NT2/D1 (cell line): ENCODE measurements at regions not wholly inside any gene's neighbourhood (a gene's known extent, or its start where the extent isn't known, plus 50 kb on each side); places are given as distances from the start of the nearest gene placed in this dataset.
"Not testable (repeated sequence)": the region's sequence is repeated elsewhere in the genome, so short reads cannot be mapped to it uniquely, and the experiment has no call there.

Experiments
- DNase-seq: peaks from one replicate; pipeline ENCODE4 v3.0.0-alpha.2; 2011; ENCODE audit warnings: low read depth, low spot score
- H3K27me3 ChIP-seq: 2 replicates; pipeline ENCODE4 v1.6.0; 2011; ENCODE audit warnings: mild to moderate bottlenecking; ENCODE audit not compliant: insufficient read length, insufficient read depth
- H3K36me3 ChIP-seq: 2 replicates; pipeline ENCODE4 v1.6.1; 2011; ENCODE audit warnings: mild to moderate bottlenecking, low read length, mixed read lengths; ENCODE audit not compliant: insufficient read depth, insufficient read length
- H3K4me1 ChIP-seq: 2 replicates; pipeline ENCODE4 v1.5.1; 2011; ENCODE audit not compliant: insufficient read depth, insufficient read length
- H3K4me3 ChIP-seq: 2 replicates; pipeline ENCODE4 v1.5.1; 2011; ENCODE audit warnings: low read depth; ENCODE audit not compliant: insufficient read length
- H3K9ac ChIP-seq: 2 replicates; pipeline ENCODE4 v1.6.0; 2011; ENCODE audit warnings: low read depth; ENCODE audit not compliant: insufficient read length
- H3K9me3 ChIP-seq: 2 replicates; pipeline ENCODE4 v1.5.1; 2011; ENCODE audit warnings: mild to moderate bottlenecking, low read length; ENCODE audit not compliant: insufficient read depth
- SUZ12 ChIP-seq: IDR thresholded peaks from 2 replicates; pipeline ENCODE4 v1.6.1; 2011; ENCODE audit not compliant: insufficient read length, insufficient read depth; ENCODE audit errors: extremely low read depth
- YY1 ChIP-seq: IDR thresholded peaks from 2 replicates; pipeline ENCODE4 v1.6.1; 2011; ENCODE audit not compliant: insufficient read length, insufficient read depth
- ZNF274 ChIP-seq: IDR thresholded peaks from 2 replicates; pipeline ENCODE4 v1.6.1; 2011; ENCODE audit warnings: mild to moderate bottlenecking, low read depth, low read length

DNA sequence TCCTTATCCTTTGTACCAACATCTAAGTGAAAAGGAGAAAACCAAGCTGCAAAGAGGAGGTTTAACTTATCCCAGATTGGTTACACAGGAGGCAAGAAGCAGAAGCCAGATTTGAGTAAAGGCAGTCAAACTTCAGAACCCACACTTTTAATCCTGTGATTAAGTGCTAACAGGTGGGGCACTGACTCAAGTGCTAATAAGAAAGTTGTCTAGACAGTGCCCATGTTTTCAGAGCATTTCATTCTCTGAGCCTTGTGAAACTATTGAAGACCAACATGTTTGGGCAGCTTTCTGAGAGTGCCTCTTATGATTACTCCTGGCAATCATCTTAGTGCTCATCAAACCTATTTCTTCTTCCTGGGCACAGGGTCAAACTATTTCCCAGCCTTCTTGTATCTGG is 380.8 kb downstream of the KCNRG start:
- H3K9me3 ChIP-seq = no peaks in the 10 kb centered on the region
- no peak for TF ChIP-seq ZNF274
- TF ChIP-seq YY1 = no peak
- no peak for TF ChIP-seq SUZ12

DNA sequence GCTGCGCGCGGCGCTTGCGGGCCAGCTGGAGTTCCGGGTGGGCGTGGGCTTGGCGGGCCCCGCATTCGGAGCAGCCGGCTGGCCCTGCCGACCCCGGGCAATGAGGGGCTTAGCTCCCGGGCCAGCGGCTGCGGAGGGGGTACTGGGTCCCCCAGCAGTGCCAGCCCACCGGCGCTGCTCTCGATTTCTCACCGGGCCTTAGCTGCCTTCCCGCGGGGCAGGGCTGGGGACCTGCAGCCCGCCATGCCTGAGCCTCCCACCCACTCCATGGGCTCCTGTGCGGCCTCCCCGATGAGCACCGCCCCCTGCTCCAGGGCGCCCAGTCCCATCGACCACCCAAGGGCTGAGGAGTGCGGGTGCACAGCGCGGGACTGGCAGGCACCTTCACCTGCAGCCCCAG is 381.4 kb downstream of the KCNRG start:
- not testable (repeated sequence) for H3K4me3 ChIP-seq, DNase-seq, H3K9ac ChIP-seq, H3K27me3 ChIP-seq, H3K4me1 ChIP-seq, H3K9me3 ChIP-seq, H3K36me3 ChIP-seq

More for the DNA sequence above, 380.8 kb downstream of the KCNRG start:
- H3K27me3 ChIP-seq = no peaks in the 10 kb centered on the region
- H3K9ac ChIP-seq = no peak overlapping the region
- no peak overlapping the region for H3K4me3 ChIP-seq
- H3K36me3 ChIP-seq = no peaks in the 10 kb centered on the region
- no peak for DNase-seq
- H3K4me1 ChIP-seq = no peaks in the 10 kb centered on the region

DNA sequence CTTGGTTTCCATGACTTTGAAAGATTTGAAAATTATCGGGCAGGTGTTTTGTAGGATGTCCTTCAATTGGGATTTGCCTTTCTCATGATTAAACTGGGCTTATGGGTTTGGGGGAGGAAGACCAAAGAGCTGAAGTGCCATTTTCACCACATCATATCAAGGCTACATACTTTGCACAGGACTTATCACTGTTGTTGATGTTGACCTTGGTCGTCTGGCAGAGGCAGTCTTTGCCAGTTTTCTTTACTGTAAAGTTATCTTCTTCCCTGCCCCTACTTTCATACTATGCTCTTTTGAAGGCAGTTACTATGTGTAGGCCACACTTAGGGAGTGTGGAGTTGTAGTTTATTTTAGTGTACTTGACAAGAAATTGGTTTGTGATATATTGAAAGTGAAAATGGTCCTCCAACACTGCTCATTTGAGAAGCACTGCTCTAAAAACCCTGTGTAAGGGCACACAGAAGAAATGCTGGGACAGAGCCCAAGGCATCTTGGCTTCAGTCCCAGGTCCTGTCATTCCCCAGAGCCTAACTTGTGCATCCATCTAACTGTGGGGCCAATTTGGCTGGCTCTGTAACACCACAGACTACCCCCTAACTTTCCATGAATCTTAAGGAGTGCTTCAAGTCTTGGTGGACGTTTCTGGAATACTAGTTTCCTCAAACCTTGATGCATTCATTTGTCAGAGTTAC is 384.9 kb downstream of the KCNRG start:
- TF ChIP-seq SUZ12 (no peak), YY1 (no peak)
- Histone ChIP-seq H3K9me3 (no peaks in the 10 kb centered on the region), H3K27me3 (no peaks in the 10 kb centered on the region), H3K36me3 (no peaks in the 10 kb centered on the region), H3K9ac (no peak overlapping the region), H3K4me1 (no peaks in the 10 kb centered on the region), H3K4me3 (no peak overlapping the region)
- no peak for DNase-seq

DNA sequence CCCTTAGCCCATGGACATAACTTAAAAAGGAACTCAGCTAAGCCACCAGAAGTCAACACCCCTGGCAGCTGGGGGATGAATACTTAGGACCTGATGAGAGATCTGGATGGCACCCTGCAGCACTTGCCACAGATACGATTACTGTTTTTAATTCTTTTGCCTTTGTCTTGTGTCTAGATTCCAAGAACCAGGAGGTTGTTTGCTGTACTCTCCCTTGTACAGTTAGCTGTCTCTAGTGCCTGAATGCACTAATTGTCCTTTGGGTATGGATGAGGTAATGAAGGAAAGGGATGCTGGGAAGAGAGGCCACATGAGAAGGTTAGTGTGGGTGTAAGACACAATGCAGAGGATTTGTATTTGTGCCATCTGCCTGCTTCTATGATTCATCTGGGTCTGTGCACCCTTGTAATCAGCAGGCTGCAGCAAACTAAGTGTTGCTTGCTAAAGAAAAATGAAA is 385.8 kb downstream of the KCNRG start:
- no peaks in the 10 kb centered on the region for H3K36me3 ChIP-seq
- H3K9ac ChIP-seq = no peak overlapping the region
- H3K4me1 ChIP-seq = no peaks in the 10 kb centered on the region
- DNase-seq = no peak
- no peaks in the 10 kb centered on the region for H3K27me3 ChIP-seq
- H3K9me3 ChIP-seq = no peaks in the 10 kb centered on the region
- no peak for TF ChIP-seq ZNF274
- no peak for TF ChIP-seq YY1
- no peak for TF ChIP-seq SUZ12
- no peak overlapping the region for H3K4me3 ChIP-seq

DNA sequence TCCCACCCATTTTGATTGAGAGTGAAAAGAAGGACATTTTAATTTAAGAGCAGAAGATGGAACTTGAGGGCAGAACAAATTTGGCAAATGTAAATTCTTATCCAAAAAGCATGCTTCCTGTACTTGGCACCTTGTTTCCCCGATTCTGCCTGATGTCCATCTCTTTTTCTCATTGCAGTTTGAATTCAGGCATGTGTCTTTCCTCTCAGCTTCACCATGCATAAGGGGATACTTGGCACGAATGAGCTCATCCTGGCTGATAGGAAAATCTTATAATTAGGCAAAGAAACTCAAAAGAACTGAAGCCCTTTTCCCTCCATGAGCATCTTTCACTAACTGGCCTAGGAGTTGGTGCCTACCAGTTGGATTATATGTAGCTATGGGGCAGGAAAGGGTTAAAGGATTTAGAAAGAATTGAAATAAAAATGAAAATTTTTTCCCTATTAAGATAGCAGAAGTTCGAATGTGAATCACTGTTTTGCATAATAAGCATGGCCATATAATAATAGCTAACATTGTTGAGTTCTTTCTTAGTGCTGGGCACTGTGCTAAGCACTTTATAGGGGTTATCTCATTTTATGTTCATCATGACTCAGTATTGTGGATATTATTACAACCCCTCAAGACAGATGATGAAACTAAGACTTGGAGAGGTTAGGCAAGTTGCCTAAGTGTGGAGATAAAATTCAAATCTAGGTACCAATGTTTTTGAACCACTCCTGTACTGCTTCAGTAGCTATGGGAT is 386.6 kb downstream of the KCNRG start:
- no peaks in the 10 kb centered on the region for H3K27me3 ChIP-seq
- H3K4me3 ChIP-seq = no peak overlapping the region
- H3K36me3 ChIP-seq = no peaks in the 10 kb centered on the region
- no peaks in the 10 kb centered on the region for H3K4me1 ChIP-seq
- DNase-seq = no peak
- no peaks in the 10 kb centered on the region for H3K9me3 ChIP-seq
- H3K9ac ChIP-seq = no peak overlapping the region
- no peak for TF ChIP-seq YY1
- no peak for TF ChIP-seq ZNF274
- TF ChIP-seq SUZ12 = no peak

DNA sequence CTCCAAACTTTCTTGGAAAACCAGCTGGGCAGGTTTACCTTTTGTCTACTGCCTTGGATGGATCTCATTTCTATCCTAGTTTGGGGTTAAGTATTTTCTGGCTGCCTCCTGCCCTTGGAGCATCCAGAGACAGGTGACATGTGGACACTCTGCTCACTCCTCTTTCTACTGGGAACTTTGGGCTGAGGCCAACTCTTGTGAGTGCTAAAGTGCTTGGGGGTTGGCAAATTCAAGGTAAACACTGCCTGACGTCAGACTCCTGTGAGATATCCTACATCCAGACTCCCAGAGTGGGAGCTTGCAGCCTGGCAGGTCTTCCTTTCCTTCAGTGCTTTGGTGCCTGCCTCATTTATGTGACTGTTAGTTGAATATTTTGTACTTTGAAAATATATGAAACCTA is 388.1 kb downstream of the KCNRG start:
- Histone ChIP-seq H3K9me3 (no peaks in the 10 kb centered on the region), H3K9ac (no peak overlapping the region), H3K27me3 (no peaks in the 10 kb centered on the region), H3K36me3 (no peaks in the 10 kb centered on the region), H3K4me1 (no peaks in the 10 kb centered on the region), H3K4me3 (no peak overlapping the region)
- DNase-seq = no peak
- TF ChIP-seq ZNF274 = no peak
- no peak for TF ChIP-seq SUZ12
- TF ChIP-seq YY1 = no peak

DNA sequence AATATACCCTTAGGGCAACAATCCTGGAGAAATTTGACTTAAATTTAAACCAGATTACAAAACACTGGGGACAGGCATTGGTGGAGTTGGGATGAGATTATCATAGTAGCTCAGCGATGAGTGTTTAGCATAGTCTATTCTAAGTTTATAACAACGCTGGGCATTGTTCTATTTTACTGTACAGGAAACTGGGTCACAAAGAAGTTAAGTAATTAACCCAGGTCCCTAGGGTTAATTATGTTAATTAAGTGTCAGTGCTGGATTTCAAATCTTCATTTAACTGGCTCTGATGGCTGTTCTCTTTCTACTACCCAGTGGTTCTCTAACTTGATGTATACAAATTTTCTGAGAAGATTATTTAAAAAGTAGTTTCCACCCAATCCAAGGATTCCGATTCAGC is 388.9 kb downstream of the KCNRG start:
- no peaks in the 10 kb centered on the region for H3K9me3 ChIP-seq
- H3K9ac ChIP-seq = no peak overlapping the region
- TF ChIP-seq SUZ12 = no peak
- TF ChIP-seq ZNF274 = no peak
- no peak for TF ChIP-seq YY1
- H3K4me3 ChIP-seq = no peak overlapping the region
- DNase-seq = no peak
- H3K4me1 ChIP-seq = no peaks in the 10 kb centered on the region
- H3K27me3 ChIP-seq = no peaks in the 10 kb centered on the region
- H3K36me3 ChIP-seq = no peaks in the 10 kb centered on the region
